ENCODE measurements at regions not wholly inside any gene's neighbourhood (a gene's known extent, or its start where the extent isn't known, plus 50 kb on each side); places are given as distances from the start of the nearest gene placed in this dataset.

GRCh38 chr16:5622234-5622884 lies 524.8 kb upstream of the EEF2KMT start:
- intact Hi-C loops (cut with DNase I; ENCODE audit: low total_unique reads) = no loop called here
- Histone ChIP-seq H3K27me3 (no peaks in the 10 kb centered on the region), H3K27ac (peak overlapping the region; percentile 48 to 64), H3K4me1 (no peaks in the 10 kb centered on the region), H3K4me3 (no peak overlapping the region), H3K36me3 (no peaks in the 10 kb centered on the region), H3K9me3 (peaks cover 2 to 3% of the 10 kb centered on the region in 2 donors)
- no peak for DNase-seq (ENCODE audit: low spot score in 2 of 2)
- TF ChIP-seq POLR2AphosphoS5 (IDR thresholded peaks at IDR 0.05) = no peak
- TF ChIP-seq CTCF (IDR thresholded peaks at IDR 0.05) = no peak
- TF ChIP-seq POLR2A (IDR thresholded peaks at IDR 0.05) = no peak

- no peaks in the 10 kb centered on the region for H3K27me3 ChIP-seq
- no peaks in the 10 kb centered on the region for H3K9me3 ChIP-seq
- peak; percentile 63 to 69 for DNase-seq (ENCODE audit: low spot score in 2 of 2)
- intact Hi-C loops (cut with DNase I; ENCODE audit: low total_unique reads) = no loop called here
- H3K4me1 ChIP-seq = no peaks in the 10 kb centered on the region
- H3K36me3 ChIP-seq = no peaks in the 10 kb centered on the region
- no peak overlapping the region for H3K4me3 ChIP-seq
- TF ChIP-seq POLR2AphosphoS5 (IDR thresholded peaks at IDR 0.05) (no peak), CTCF (IDR thresholded peaks at IDR 0.05) (no peak), POLR2A (IDR thresholded peaks at IDR 0.05) (no peak)
- peak overlapping the region; percentile 48 to 64 for H3K27ac ChIP-seq
Observed at GRCh38 chr16:5621826-5622225, 524.2 kb upstream of the EEF2KMT start.

GRCh38 chr16:5619304-5619703 lies 521.7 kb upstream of the EEF2KMT start:
- intact Hi-C loops (cut with DNase I; ENCODE audit: low total_unique reads) = no loop called here
- Histone ChIP-seq H3K36me3 (no peaks in the 10 kb centered on the region), H3K4me3 (no peak overlapping the region), H3K4me1 (no peaks in the 10 kb centered on the region), H3K9me3 (no peaks in the 10 kb centered on the region), H3K27ac (no peak overlapping the region), H3K27me3 (no peaks in the 10 kb centered on the region)
- DNase-seq (ENCODE audit: low spot score in 2 of 2) = no peak
- TF ChIP-seq POLR2A (IDR thresholded peaks at IDR 0.05) = no peak
- no peak for TF ChIP-seq CTCF (IDR thresholded peaks at IDR 0.05)
- TF ChIP-seq POLR2AphosphoS5 (IDR thresholded peaks at IDR 0.05) = no peak

- peak in 1 of 2 donors; percentile 56 for DNase-seq (ENCODE audit: low spot score in 2 of 2)
- no peak overlapping the region for H3K4me3 ChIP-seq
- no peaks in the 10 kb centered on the region for H3K4me1 ChIP-seq
- H3K36me3 ChIP-seq = no peaks in the 10 kb centered on the region
- H3K27ac ChIP-seq = peak overlapping the region in 1 of 2 donors; percentile 42
- H3K9me3 ChIP-seq = no peaks in the 10 kb centered on the region
- TF ChIP-seq CTCF (IDR thresholded peaks at IDR 0.05) = no peak
- TF ChIP-seq POLR2AphosphoS5 (IDR thresholded peaks at IDR 0.05) = no peak
- TF ChIP-seq POLR2A (IDR thresholded peaks at IDR 0.05) = no peak
- intact Hi-C loops (cut with DNase I; ENCODE audit: low total_unique reads) = no loop called here
- no peaks in the 10 kb centered on the region for H3K27me3 ChIP-seq
Observed at GRCh38 chr16:5616841-5617240, 519.2 kb upstream of the EEF2KMT start.

- H3K9me3 ChIP-seq = no peaks in the 10 kb centered on the region
- H3K4me1 ChIP-seq = no peaks in the 10 kb centered on the region
- peak overlapping the region; percentile 42 to 55 for H3K27ac ChIP-seq
- H3K4me3 ChIP-seq = peak overlapping the region in 1 of 3 donors; percentile 46
- no peaks in the 10 kb centered on the region for H3K36me3 ChIP-seq
- DNase-seq (ENCODE audit: low spot score in 2 of 2) = peak; percentile 65 to 72
- intact Hi-C loops (cut with DNase I; ENCODE audit: low total_unique reads) = no loop called here
- H3K27me3 ChIP-seq = no peaks in the 10 kb centered on the region
- no peak for TF ChIP-seq POLR2AphosphoS5 (IDR thresholded peaks at IDR 0.05)
- peak; percentile 59 to 76 (median 68) for TF ChIP-seq CTCF (IDR thresholded peaks at IDR 0.05)
Observed at GRCh38 chr16:5615868-5616642, 518.5 kb upstream of the EEF2KMT start.

All from breast epithelium (tissue), 4 donors.